Thyroid gland (tissue), 4 donors: ENCODE measurements at regions not wholly inside any gene's neighbourhood (a gene's known extent, or its start where the extent isn't known, plus 50 kb on each side); places are given as distances from the start of the nearest gene placed in this dataset.

Experiments
- CTCF ChIP-seq, 6 experiments: fragments of 200-600 bp in 3 of 6; fragments of 450-650 bp in 3 of 6; sonication (generic) in 3 of 6; IDR thresholded peaks; one replicate each; pipeline ENCODE4 v1.5.1; 2016 to 2019; ENCODE audit warnings: antibody characterized with exemption in 6 of 6, mild to moderate bottlenecking in 2 of 6, inconsistent platforms in 1 of 6, moderate library complexity in 1 of 6
- POLR2A ChIP-seq, 2 donors: fragments of 450-650 bp; IDR thresholded peaks; one replicate each; pipeline ENCODE4 v1.6.1; 2017; ENCODE audit warnings: antibody characterized with exemption in 2 of 2, mild to moderate bottlenecking in 2 of 2, moderate library complexity in 1 of 2

- no peak for TF ChIP-seq POLR2A (IDR thresholded peaks at IDR 0.05)
- TF ChIP-seq CTCF (IDR thresholded peaks at IDR 0.05), result no peak
Measured at GRCh38 chr3:193844472-193844871, 251.5 kb downstream of the OPA1 start.
